ENCODE measurements at regions not wholly inside any gene's neighbourhood (a gene's known extent, or its start where the extent isn't known, plus 50 kb on each side); places are given as distances from the start of the nearest gene placed in this dataset.

- Histone ChIP-seq H3K4me2 (ENCODE audit: low read length) (no peak overlapping the region), H3K9me3 (ENCODE audit: low read length) (no peaks in the 10 kb centered on the region), H3K9ac (ENCODE audit: low read length) (no peak overlapping the region), H3F3A (ENCODE audit: low read length, unreplicated experiment) (no peaks in the 10 kb centered on the region), H3K4me3 (ENCODE audit: low read length) (no peak overlapping the region), H3K27ac (ENCODE audit: low read length) (no peak overlapping the region), H3K9me2 (replicated peaks; ENCODE audit: low read length) (no peaks in the 10 kb centered on the region), H3K79me2 (ENCODE audit: low read length) (no peaks in the 10 kb centered on the region), H3K36me3 (ENCODE audit: low read depth, low read length) (no peaks in the 10 kb centered on the region), H3K4me1 (ENCODE audit: insufficient read depth, low read length) (no peaks in the 10 kb centered on the region), H3K27me3 (ENCODE audit: low read length) (no peaks in the 10 kb centered on the region), H4K20me1 (ENCODE audit: low read length) (no peaks in the 10 kb centered on the region), H2AFZ (ENCODE audit: low read length) (no peak overlapping the region)
- CTCF ChIA-PET, result no interaction called here
- DNase-seq, result no peak
- intact Hi-C loops (cut with micrococcal nuclease), result no loop called here
- ATAC-seq, result no peak
- TF ChIP-seq EZH2 (IDR thresholded peaks at IDR 0.05; ENCODE audit: low read length, unreplicated experiment) (no peak), CTCF (conservative IDR thresholded peaks at IDR 0.05; ENCODE audit: low read depth, low read length) (no peak), EZH2phosphoT487 (IDR thresholded peaks at IDR 0.05; ENCODE audit: borderline replicate concordance, low read length) (no peak)
- POLR2A ChIA-PET (ENCODE audit: unreplicated experiment), result no interaction called here
- no TSS peak for BruUV-seq (replicated peaks)
Measured at GRCh38 chr4:151887816-151888180, 127.0 kb upstream of the GATB start.

- intact Hi-C loops (cut with micrococcal nuclease), result no loop called here
- peak; percentile 5 for DNase-seq
- Histone ChIP-seq H2AFZ (ENCODE audit: low read length) (no peak overlapping the region), H3K9ac (ENCODE audit: low read length) (no peak overlapping the region), H4K20me1 (ENCODE audit: low read length) (no peaks in the 10 kb centered on the region), H3K4me3 (ENCODE audit: low read length) (no peak overlapping the region), H3K79me2 (ENCODE audit: low read length) (no peaks in the 10 kb centered on the region), H3K4me1 (ENCODE audit: insufficient read depth, low read length) (no peaks in the 10 kb centered on the region), H3K9me2 (replicated peaks; ENCODE audit: low read length) (no peaks in the 10 kb centered on the region), H3K9me3 (ENCODE audit: low read length) (no peaks in the 10 kb centered on the region), H3K27ac (ENCODE audit: low read length) (no peak overlapping the region), H3K27me3 (ENCODE audit: low read length) (no peaks in the 10 kb centered on the region), H3F3A (ENCODE audit: low read length, unreplicated experiment) (no peaks in the 10 kb centered on the region), H3K36me3 (ENCODE audit: low read depth, low read length) (no peaks in the 10 kb centered on the region), H3K4me2 (ENCODE audit: low read length) (no peak overlapping the region)
- ChIA-PET CTCF (no interaction called here), POLR2A (ENCODE audit: unreplicated experiment) (no interaction called here)
- ATAC-seq, result no peak
- TF ChIP-seq EZH2 (IDR thresholded peaks at IDR 0.05; ENCODE audit: low read length, unreplicated experiment) (no peak), EZH2phosphoT487 (IDR thresholded peaks at IDR 0.05; ENCODE audit: borderline replicate concordance, low read length) (no peak), CTCF (conservative IDR thresholded peaks at IDR 0.05; ENCODE audit: low read depth, low read length) (no peak)
- BruUV-seq (replicated peaks), result no TSS peak
Measured at GRCh38 chr4:151887031-151887815, 126.4 kb upstream of the GATB start.

- ChIA-PET CTCF (no interaction called here), POLR2A (ENCODE audit: unreplicated experiment) (no interaction called here)
- H3K9me2 ChIP-seq (replicated peaks; ENCODE audit: low read length), result no peaks in the 10 kb centered on the region
- H3K4me2 ChIP-seq (ENCODE audit: low read length), result no peak overlapping the region
- no peaks in the 10 kb centered on the region for H3K36me3 ChIP-seq (ENCODE audit: low read depth, low read length)
- no peaks in the 10 kb centered on the region for H3K4me1 ChIP-seq (ENCODE audit: insufficient read depth, low read length)
- no peak overlapping the region for H2AFZ ChIP-seq (ENCODE audit: low read length)
- intact Hi-C loops (cut with micrococcal nuclease), result no loop called here
- no peaks in the 10 kb centered on the region for H3K79me2 ChIP-seq (ENCODE audit: low read length)
- no peaks in the 10 kb centered on the region for H3K9me3 ChIP-seq (ENCODE audit: low read length)
- ATAC-seq (no peak), DNase-seq (no peak)
- H3K9ac ChIP-seq (ENCODE audit: low read length), result no peak overlapping the region
- no peaks in the 10 kb centered on the region for H3F3A ChIP-seq (ENCODE audit: low read length, unreplicated experiment)
- H3K4me3 ChIP-seq (ENCODE audit: low read length), result no peak overlapping the region
- no peaks in the 10 kb centered on the region for H4K20me1 ChIP-seq (ENCODE audit: low read length)
- no peaks in the 10 kb centered on the region for H3K27me3 ChIP-seq (ENCODE audit: low read length)
- no peak for TF ChIP-seq EZH2 (IDR thresholded peaks at IDR 0.05; ENCODE audit: low read length, unreplicated experiment)
- no peak for TF ChIP-seq CTCF (conservative IDR thresholded peaks at IDR 0.05; ENCODE audit: low read depth, low read length)
- TF ChIP-seq EZH2phosphoT487 (IDR thresholded peaks at IDR 0.05; ENCODE audit: borderline replicate concordance, low read length), result no peak
- no TSS peak for BruUV-seq (replicated peaks)
- H3K27ac ChIP-seq (ENCODE audit: low read length), result no peak overlapping the region
Measured at GRCh38 chr4:151885123-151885522, 124.3 kb upstream of the GATB start.

All from PC-3 (cell line).